ENCODE measurements at regions not wholly inside any gene's neighbourhood (a gene's known extent, or its start where the extent isn't known, plus 50 kb on each side); places are given as distances from the start of the nearest gene placed in this dataset.

GRCh38 chr1:99579691-99580172 is 66.2 kb upstream of the PALMD start:
- no peak for DNase-seq

GRCh38 chr1:99580451-99580850 is 65.5 kb upstream of the PALMD start:
- DNase-seq: no peak

GRCh38 chr1:99587008-99587407 is 58.9 kb upstream of the PALMD start:
- no peak for DNase-seq

DNA sequence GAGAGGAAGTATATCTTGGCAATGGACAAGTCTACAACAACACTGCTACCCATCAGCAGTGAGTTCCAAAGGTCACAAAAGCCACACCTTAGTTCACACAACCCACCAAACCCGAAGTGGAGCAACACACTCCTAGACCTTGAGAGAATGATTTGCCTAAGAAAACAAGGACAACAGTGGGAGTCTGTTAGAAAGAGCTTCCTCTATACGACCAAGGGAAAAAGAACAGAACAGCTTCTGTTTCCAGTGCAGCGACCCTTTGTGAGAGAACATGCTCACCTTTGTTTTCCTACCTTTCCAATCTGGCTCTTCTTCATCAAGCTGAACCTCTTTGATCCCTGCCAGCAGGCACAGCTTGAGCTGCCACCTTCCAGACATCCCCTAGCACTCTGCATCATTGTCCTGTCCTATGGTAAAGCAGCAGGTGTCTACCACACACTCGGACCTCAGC is 56.7 kb upstream of the PALMD start:
- DNase-seq: no peak

- DNase-seq: peak; percentile 60
Observed at GRCh38 chr1:99590578-99591209, 55.2 kb upstream of the PALMD start.

- no peak for DNase-seq
Observed at GRCh38 chr1:99591886-99592285, 54.0 kb upstream of the PALMD start.

DNA sequence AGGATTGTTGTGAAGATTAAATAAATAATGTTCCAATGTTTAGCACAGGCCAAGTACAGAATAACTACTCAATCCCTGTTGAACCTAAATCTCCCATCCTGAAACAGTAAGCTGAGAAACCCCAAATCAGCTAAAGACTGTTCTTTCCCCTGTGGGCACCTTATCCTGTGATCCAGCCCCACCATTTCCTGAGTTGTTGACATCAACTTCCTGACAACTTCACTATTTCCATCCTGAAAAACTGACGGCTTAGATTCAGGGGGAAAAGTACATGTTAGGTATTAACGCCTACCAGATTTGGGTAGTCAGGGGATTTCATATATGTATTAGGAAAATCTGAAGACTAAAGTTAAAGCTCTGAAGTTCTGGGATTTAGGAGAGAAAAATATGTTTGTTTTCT is 51.7 kb upstream of the PALMD start:
- no peak for DNase-seq

DNA sequence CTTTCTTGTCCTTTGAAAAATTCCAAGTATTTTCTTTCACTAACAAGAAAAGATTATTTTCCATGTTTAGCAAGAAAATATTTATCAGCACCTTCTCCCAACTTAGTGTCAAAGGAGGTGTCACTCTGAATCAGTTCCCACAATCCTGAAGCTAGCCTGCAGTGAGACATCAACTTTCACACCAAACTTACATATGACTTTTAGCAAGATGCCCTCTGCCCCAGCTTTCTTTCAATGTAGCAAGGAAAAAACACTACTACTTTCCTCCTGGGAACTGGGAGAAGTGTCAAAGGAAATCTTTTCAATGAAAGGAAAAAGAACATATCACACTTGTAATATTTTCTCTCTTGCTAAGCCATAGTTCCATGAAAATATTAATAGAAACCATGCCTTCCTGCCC is 50.9 kb upstream of the PALMD start:
- no peak for DNase-seq

DNA sequence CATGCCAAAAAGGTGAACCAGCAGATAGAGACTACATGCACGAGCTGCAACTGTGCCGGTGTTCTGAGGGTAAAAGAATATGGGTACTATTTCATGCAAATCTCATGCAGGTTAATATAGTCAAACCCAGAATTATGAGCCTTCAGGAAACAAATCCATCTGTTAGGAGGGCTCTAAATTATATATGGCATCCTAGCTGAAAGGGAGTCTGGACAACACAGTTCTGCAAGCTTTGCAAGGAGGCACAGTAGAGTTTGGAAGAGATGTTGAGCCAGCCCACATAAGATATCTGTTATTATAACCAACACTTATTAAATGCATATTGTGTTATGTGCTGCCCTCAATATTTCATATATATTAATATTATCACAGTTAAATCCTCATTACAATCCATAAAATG is 50.5 kb upstream of the PALMD start:
- no peak for DNase-seq

Measured in femur (tissue), 1 donor.